Thyroid gland (tissue), 4 donors: ENCODE measurements at regions not wholly inside any gene's neighbourhood (a gene's known extent, or its start where the extent isn't known, plus 50 kb on each side); places are given as distances from the start of the nearest gene placed in this dataset.

ENCODE experiments used
- POLR2A ChIP-seq, 2 donors: fragments of 450-650 bp; IDR thresholded peaks; one replicate each; pipeline ENCODE4 v1.6.1; 2017; ENCODE audit warnings: antibody characterized with exemption in 2 of 2, mild to moderate bottlenecking in 2 of 2, moderate library complexity in 1 of 2
- TF ChIP-seq, protein P1 (sequence below), 6 experiments: fragments of 200-600 bp in 3 of 6; fragments of 450-650 bp in 3 of 6; sonication (generic) in 3 of 6; IDR thresholded peaks; one replicate each; pipeline ENCODE4 v1.5.1; 2016 to 2019; ENCODE audit warnings: antibody characterized with exemption in 6 of 6, mild to moderate bottlenecking in 2 of 6, inconsistent platforms in 1 of 6, moderate library complexity in 1 of 6

DNA sequence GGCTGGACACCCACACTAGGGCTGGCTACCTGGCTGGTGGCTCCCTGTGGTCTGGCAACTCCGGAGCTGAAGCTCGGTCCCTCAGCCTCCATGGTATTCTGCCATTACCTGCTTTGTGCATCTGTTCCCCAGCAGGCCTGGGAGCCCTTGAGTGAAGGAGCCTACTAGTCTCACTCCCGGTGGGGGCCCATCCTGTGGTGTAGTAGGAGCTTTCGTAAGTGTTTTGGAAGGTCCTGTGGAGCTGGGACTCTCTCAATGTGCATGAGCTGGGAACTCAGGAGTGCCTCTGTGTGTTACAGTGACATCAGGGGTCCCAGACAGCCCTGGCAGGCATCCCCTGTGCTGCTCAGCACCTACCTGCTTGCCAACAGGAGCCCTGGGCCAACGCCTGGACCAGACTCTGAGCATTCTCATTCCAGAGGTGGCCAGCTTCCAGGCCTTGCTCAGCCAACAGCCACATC lies 267.1 kb downstream of the GADD45G start:
- TF ChIP-seq, protein P1, sequence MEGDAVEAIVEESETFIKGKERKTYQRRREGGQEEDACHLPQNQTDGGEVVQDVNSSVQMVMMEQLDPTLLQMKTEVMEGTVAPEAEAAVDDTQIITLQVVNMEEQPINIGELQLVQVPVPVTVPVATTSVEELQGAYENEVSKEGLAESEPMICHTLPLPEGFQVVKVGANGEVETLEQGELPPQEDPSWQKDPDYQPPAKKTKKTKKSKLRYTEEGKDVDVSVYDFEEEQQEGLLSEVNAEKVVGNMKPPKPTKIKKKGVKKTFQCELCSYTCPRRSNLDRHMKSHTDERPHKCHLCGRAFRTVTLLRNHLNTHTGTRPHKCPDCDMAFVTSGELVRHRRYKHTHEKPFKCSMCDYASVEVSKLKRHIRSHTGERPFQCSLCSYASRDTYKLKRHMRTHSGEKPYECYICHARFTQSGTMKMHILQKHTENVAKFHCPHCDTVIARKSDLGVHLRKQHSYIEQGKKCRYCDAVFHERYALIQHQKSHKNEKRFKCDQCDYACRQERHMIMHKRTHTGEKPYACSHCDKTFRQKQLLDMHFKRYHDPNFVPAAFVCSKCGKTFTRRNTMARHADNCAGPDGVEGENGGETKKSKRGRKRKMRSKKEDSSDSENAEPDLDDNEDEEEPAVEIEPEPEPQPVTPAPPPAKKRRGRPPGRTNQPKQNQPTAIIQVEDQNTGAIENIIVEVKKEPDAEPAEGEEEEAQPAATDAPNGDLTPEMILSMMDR (IDR thresholded peaks at IDR 0.05): no peak
- TF ChIP-seq POLR2A (IDR thresholded peaks at IDR 0.05): no peak
